Fibroblast of lung (primary cell): ENCODE measurements at regions not wholly inside any gene's neighbourhood (a gene's known extent, or its start where the extent isn't known, plus 50 kb on each side); places are given as distances from the start of the nearest gene placed in this dataset.

ENCODE experiments used
- EZH2 ChIP-seq: IDR thresholded peaks from 2 replicates; pipeline ENCODE4 v1.5.1; 2012; ENCODE audit warnings: low read length, control low read depth, mild to moderate bottlenecking; ENCODE audit errors: missing control alignments
- TF ChIP-seq, protein P1 (sequence below), 2 donors: IDR thresholded peaks in 1 of 2; conservative IDR thresholded peaks in 1 of 2; 1 replicate in 1 of 2; 2 replicates in 1 of 2; pipeline ENCODE4 v1.5.1; 2011 to 2012; ENCODE audit warnings: low read length in 2 of 2, control low read depth in 1 of 2, inconsistent platforms in 1 of 2, low read depth in 1 of 2, mild to moderate bottlenecking in 1 of 2

DNA sequence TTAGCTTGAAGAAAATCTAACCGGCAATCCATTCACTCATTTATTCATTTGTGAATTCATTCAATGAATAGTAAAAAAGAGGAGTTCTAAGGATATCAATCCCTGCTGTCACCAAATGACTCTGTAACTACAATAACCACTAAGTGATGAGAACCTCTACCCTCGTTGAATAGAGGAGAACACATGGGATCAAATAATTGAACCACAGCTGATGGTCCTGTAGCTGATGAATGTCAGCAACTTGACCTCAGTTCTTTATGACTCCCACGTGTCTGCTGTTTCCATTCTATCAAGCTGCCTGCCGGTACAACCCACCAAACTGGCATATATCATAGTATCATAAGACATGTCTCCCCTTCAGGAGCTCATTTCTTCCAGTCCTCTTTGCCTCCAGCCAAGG is 150.3 kb downstream of the PTGER3 start:
- TF ChIP-seq, protein P1, sequence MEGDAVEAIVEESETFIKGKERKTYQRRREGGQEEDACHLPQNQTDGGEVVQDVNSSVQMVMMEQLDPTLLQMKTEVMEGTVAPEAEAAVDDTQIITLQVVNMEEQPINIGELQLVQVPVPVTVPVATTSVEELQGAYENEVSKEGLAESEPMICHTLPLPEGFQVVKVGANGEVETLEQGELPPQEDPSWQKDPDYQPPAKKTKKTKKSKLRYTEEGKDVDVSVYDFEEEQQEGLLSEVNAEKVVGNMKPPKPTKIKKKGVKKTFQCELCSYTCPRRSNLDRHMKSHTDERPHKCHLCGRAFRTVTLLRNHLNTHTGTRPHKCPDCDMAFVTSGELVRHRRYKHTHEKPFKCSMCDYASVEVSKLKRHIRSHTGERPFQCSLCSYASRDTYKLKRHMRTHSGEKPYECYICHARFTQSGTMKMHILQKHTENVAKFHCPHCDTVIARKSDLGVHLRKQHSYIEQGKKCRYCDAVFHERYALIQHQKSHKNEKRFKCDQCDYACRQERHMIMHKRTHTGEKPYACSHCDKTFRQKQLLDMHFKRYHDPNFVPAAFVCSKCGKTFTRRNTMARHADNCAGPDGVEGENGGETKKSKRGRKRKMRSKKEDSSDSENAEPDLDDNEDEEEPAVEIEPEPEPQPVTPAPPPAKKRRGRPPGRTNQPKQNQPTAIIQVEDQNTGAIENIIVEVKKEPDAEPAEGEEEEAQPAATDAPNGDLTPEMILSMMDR (conservative IDR thresholded peaks at IDR 0.05 in 1 of 2, IDR thresholded peaks at IDR 0.05 in 1 of 2; ENCODE audit: low read depth in 1 of 2, low read length in 2 of 2) = no peak
- no peak for TF ChIP-seq EZH2
